Endothelial cell of umbilical vein (primary cell): ENCODE measurements at regions not wholly inside any gene's neighbourhood (a gene's known extent, or its start where the extent isn't known, plus 50 kb on each side); places are given as distances from the start of the nearest gene placed in this dataset.

Experiments
- BruUV-seq: library from RNA; stranded (reverse); fragments of 400-500 nt; replicated peaks from 2 replicates; lab custom pipeline; 2021; lab: Mats Ljungman, UMichigan
- CTCF ChIA-PET: fragments of 300-600, 350-600 bp; sonication (Branson Sonifier 250); formaldehyde crosslinking; loops from one replicate; lab custom pipeline; 2021; ENCODE audit warnings: antibody characterized with exemption, inconsistent platforms; lab: Charles Lee
- POLR2A ChIA-PET: fragments of 300-600, 350-600 bp; sonication (Branson Sonifier 250); formaldehyde crosslinking; loops from one replicate; lab custom pipeline; 2021; ENCODE audit warnings: antibody characterized with exemption, inconsistent platforms; lab: Charles Lee
- DNase-seq: peaks from one replicate; pipeline ENCODE4 v3.0.0-alpha.2; 2011; ENCODE audit warnings: low read depth, low spot score
- FAIRE-seq: peaks from 2 replicates; lab custom pipeline; 2011; peaks lifted over from hg19 to GRCh38; lab: Jason Lieb, UNC
- H2AFZ ChIP-seq: 2 replicates; pipeline ENCODE4 v1.6.0; 2012; ENCODE audit warnings: low read depth, low read length, control low read depth, inconsistent platforms
- H3K27ac ChIP-seq: 2 replicates; pipeline ENCODE4 v1.5.1; 2011; ENCODE audit warnings: low read depth, mild to moderate bottlenecking, control low read depth, low read length, moderate library complexity; ENCODE audit not compliant: insufficient read depth
- H3K27me3 ChIP-seq, 2 experiments: 2 replicates each; pipeline versions ENCODE4 v1.6.0 to v1.6.1; 2011; ENCODE audit warnings: low read length in 2 of 2, mixed read lengths in 1 of 2; ENCODE audit not compliant: control insufficient read depth in 2 of 2, insufficient read depth in 2 of 2
- H3K36me3 ChIP-seq, 2 experiments: 2 replicates in 1 of 2; 3 replicates in 1 of 2; pipeline ENCODE4 v1.5.1; 2011; ENCODE audit warnings: low read length in 2 of 2, mild to moderate bottlenecking in 1 of 2, moderate library complexity in 1 of 2; ENCODE audit not compliant: control insufficient read depth in 2 of 2, insufficient read depth in 2 of 2; ENCODE audit errors: extremely low read depth in 1 of 2
- H3K4me1 ChIP-seq: 3 replicates; pipeline ENCODE4 v1.5.1; 2011; ENCODE audit warnings: mild to moderate bottlenecking, low read length; ENCODE audit not compliant: control insufficient read depth, insufficient read depth; ENCODE audit errors: extremely low read depth
- H3K4me2 ChIP-seq: 2 replicates; pipeline ENCODE4 v1.6.1; 2011; ENCODE audit warnings: low read length, control low read depth, mixed read lengths; ENCODE audit not compliant: insufficient read depth
- H3K4me3 ChIP-seq, 3 experiments: fragments of 200-600 bp in 1 of 3; sonication (generic), shearing (Covaris generic) in 1 of 3; replicated peaks in 1 of 3; 2 replicates each; pipeline ENCODE4 v1.5.1; 2011 to 2016; ENCODE audit warnings: control low read depth in 3 of 3, low read length in 3 of 3, mild to moderate bottlenecking in 2 of 3, inconsistent platforms in 1 of 3, low read depth in 1 of 3, moderate library complexity in 1 of 3; ENCODE audit not compliant: insufficient read depth in 1 of 3
- H3K79me2 ChIP-seq: 2 replicates; pipeline ENCODE4 v1.6.0; 2012; ENCODE audit warnings: low read length, inconsistent platforms; ENCODE audit not compliant: control insufficient read depth, insufficient read depth
- H3K9ac ChIP-seq: replicated peaks from 2 replicates; pipeline ENCODE3; 2011; ENCODE audit warnings: low read length, control low read depth; ENCODE audit not compliant: insufficient read depth; ENCODE audit errors: extremely low read depth
- H3K9me1 ChIP-seq: replicated peaks from 3 replicates; pipeline ENCODE4 v1.6.0; 2011; ENCODE audit warnings: mild to moderate bottlenecking, low read length; ENCODE audit not compliant: control insufficient read depth, insufficient read depth; ENCODE audit errors: extremely low read depth
- H3K9me3 ChIP-seq: replicated peaks from 2 replicates; pipeline ENCODE4 v1.5.1; 2012; ENCODE audit warnings: low read length, inconsistent platforms; ENCODE audit not compliant: control insufficient read depth, insufficient read depth
- H4K20me1 ChIP-seq: replicated peaks from 2 replicates; pipeline ENCODE3; 2011; ENCODE audit warnings: mild to moderate bottlenecking, low read length; ENCODE audit not compliant: control insufficient read depth, insufficient read depth; ENCODE audit errors: extremely low read depth
- CTCF ChIP-seq, 2 donors: IDR thresholded peaks; 1 replicate in 1 of 2; 2 replicates in 1 of 2; pipeline ENCODE4 v1.5.1; 2011; ENCODE audit warnings: low read length in 2 of 2, mild to moderate bottlenecking in 2 of 2, moderate library complexity in 2 of 2, control low read depth in 1 of 2, inconsistent platforms in 1 of 2, low read depth in 1 of 2; ENCODE audit not compliant: insufficient read depth in 1 of 2; ENCODE audit errors: extremely low read depth in 1 of 2
- EZH2 ChIP-seq: IDR thresholded peaks from 2 replicates; pipeline ENCODE4 v1.6.1; 2012; ENCODE audit warnings: borderline replicate concordance, low read depth, mild to moderate bottlenecking, moderate library complexity, low read length, inconsistent platforms; ENCODE audit not compliant: severe bottlenecking
- FOS ChIP-seq: IDR thresholded peaks from 2 replicates; pipeline ENCODE4 v1.6.1; 2011; ENCODE audit warnings: mild to moderate bottlenecking, low read length, moderate library complexity, borderline replicate concordance; ENCODE audit not compliant: insufficient read depth
- GATA2 ChIP-seq: IDR thresholded peaks from 2 replicates; pipeline ENCODE4 v1.7.0; 2011; ENCODE audit warnings: low read depth, mild to moderate bottlenecking, moderate library complexity, mixed read lengths, low read length; ENCODE audit not compliant: insufficient read length, insufficient read depth
- JUN ChIP-seq: IDR thresholded peaks from 2 replicates; pipeline ENCODE4 v1.6.1; 2011; ENCODE audit warnings: borderline replicate concordance, low read depth; ENCODE audit not compliant: insufficient read length, insufficient read depth
- MAX ChIP-seq: IDR thresholded peaks from 2 replicates; pipeline ENCODE4 v1.6.1; 2011; ENCODE audit not compliant: insufficient read depth, insufficient read length
- MYC ChIP-seq: IDR thresholded peaks from one replicate; pipeline ENCODE4 v1.6.1; 2011; ENCODE audit warnings: mild to moderate bottlenecking, low read depth, low read length
- POLR2A ChIP-seq: IDR thresholded peaks from 2 replicates; pipeline ENCODE4 v1.6.1; 2012; ENCODE audit warnings: low read depth, mild to moderate bottlenecking, control low read depth, low read length
- POLR2AphosphoS5 ChIP-seq: IDR thresholded peaks from 2 replicates; pipeline ENCODE4 v1.6.1; 2012; ENCODE audit warnings: low read depth, mild to moderate bottlenecking, control low read depth, low read length, moderate library complexity; ENCODE audit not compliant: insufficient read depth
- dilution Hi-C: fragments of 300-500 bp; cut with MboI; formaldehyde crosslinking; loops from one replicate; pipeline ENCODE4 v1.15.0; 2019; ENCODE audit warnings: low sequenced_read_pairs; ENCODE audit not compliant: extremely low pct_ligation_motif_present
- intact Hi-C: fragments of 100-400 bp; cut with micrococcal nuclease; formaldehyde crosslinking; loops from one replicate; pipeline ENCODE4 v1.10.0; 2022

GRCh38 chr6:164507206-164507940 lies 802.0 kb downstream of the C6orf118 start:
- no peaks in the 10 kb centered on the region for H3K9me1 ChIP-seq
- H3K9ac ChIP-seq, result no peak overlapping the region
- H3K79me2 ChIP-seq, result no peaks in the 10 kb centered on the region
- dilution Hi-C loops, result no loop called here
- ChIA-PET POLR2A (no interaction called here), CTCF (no interaction called here)
- H3K36me3 ChIP-seq, result no peaks in the 10 kb centered on the region
- intact Hi-C loops, result no loop called here
- no peak overlapping the region for H2AFZ ChIP-seq
- H3K27ac ChIP-seq, result no peak overlapping the region
- H3K4me3 ChIP-seq, result no peak overlapping the region
- H4K20me1 ChIP-seq, result no peaks in the 10 kb centered on the region
- H3K9me3 ChIP-seq, result no peaks in the 10 kb centered on the region
- TF ChIP-seq EZH2, result no peak
- TF ChIP-seq FOS, result no peak
- TF ChIP-seq MYC, result no peak
- no peak for TF ChIP-seq JUN
- TF ChIP-seq POLR2A, result no peak
- no peak for TF ChIP-seq CTCF (IDR thresholded peaks at IDR 0.05; ENCODE audit: extremely low read depth in 1 of 2, insufficient read depth in 1 of 2, low read depth in 1 of 2, low read length in 2 of 2)
- no peak for TF ChIP-seq MAX
- TF ChIP-seq GATA2, result no peak
- no peak for TF ChIP-seq POLR2AphosphoS5
- no peaks in the 10 kb centered on the region for H3K27me3 ChIP-seq
- H3K4me1 ChIP-seq, result peaks cover 9% of the 10 kb centered on the region
- no TSS peak for BruUV-seq
- FAIRE-seq, result no peak
- no peak overlapping the region for H3K4me2 ChIP-seq
- no peak for DNase-seq
